Endothelial cell of umbilical vein (primary cell): ENCODE measurements at regions not wholly inside any gene's neighbourhood (a gene's known extent, or its start where the extent isn't known, plus 50 kb on each side); places are given as distances from the start of the nearest gene placed in this dataset.

Experiments
- BruUV-seq: library from RNA; stranded (reverse); fragments of 400-500 nt; replicated peaks from 2 replicates; lab custom pipeline; 2021; lab: Mats Ljungman, UMichigan
- CTCF ChIA-PET: fragments of 300-600, 350-600 bp; sonication (Branson Sonifier 250); formaldehyde crosslinking; loops from one replicate; lab custom pipeline; 2021; ENCODE audit warnings: antibody characterized with exemption, inconsistent platforms; lab: Charles Lee
- POLR2A ChIA-PET: fragments of 300-600, 350-600 bp; sonication (Branson Sonifier 250); formaldehyde crosslinking; loops from one replicate; lab custom pipeline; 2021; ENCODE audit warnings: antibody characterized with exemption, inconsistent platforms; lab: Charles Lee
- DNase-seq: peaks from one replicate; pipeline ENCODE4 v3.0.0-alpha.2; 2011; ENCODE audit warnings: low read depth, low spot score
- FAIRE-seq: peaks from 2 replicates; lab custom pipeline; 2011; peaks lifted over from hg19 to GRCh38; lab: Jason Lieb, UNC
- H2AFZ ChIP-seq: 2 replicates; pipeline ENCODE4 v1.6.0; 2012; ENCODE audit warnings: low read depth, low read length, control low read depth, inconsistent platforms
- H3K27ac ChIP-seq: 2 replicates; pipeline ENCODE4 v1.5.1; 2011; ENCODE audit warnings: low read depth, mild to moderate bottlenecking, control low read depth, low read length, moderate library complexity; ENCODE audit not compliant: insufficient read depth
- H3K27me3 ChIP-seq, 2 experiments: 2 replicates each; pipeline versions ENCODE4 v1.6.0 to v1.6.1; 2011; ENCODE audit warnings: low read length in 2 of 2, mixed read lengths in 1 of 2; ENCODE audit not compliant: control insufficient read depth in 2 of 2, insufficient read depth in 2 of 2
- H3K36me3 ChIP-seq, 2 experiments: 2 replicates in 1 of 2; 3 replicates in 1 of 2; pipeline ENCODE4 v1.5.1; 2011; ENCODE audit warnings: low read length in 2 of 2, mild to moderate bottlenecking in 1 of 2, moderate library complexity in 1 of 2; ENCODE audit not compliant: control insufficient read depth in 2 of 2, insufficient read depth in 2 of 2; ENCODE audit errors: extremely low read depth in 1 of 2
- H3K4me1 ChIP-seq: 3 replicates; pipeline ENCODE4 v1.5.1; 2011; ENCODE audit warnings: mild to moderate bottlenecking, low read length; ENCODE audit not compliant: control insufficient read depth, insufficient read depth; ENCODE audit errors: extremely low read depth
- H3K4me2 ChIP-seq: 2 replicates; pipeline ENCODE4 v1.6.1; 2011; ENCODE audit warnings: low read length, control low read depth, mixed read lengths; ENCODE audit not compliant: insufficient read depth
- H3K4me3 ChIP-seq, 3 experiments: fragments of 200-600 bp in 1 of 3; sonication (generic), shearing (Covaris generic) in 1 of 3; replicated peaks in 1 of 3; 2 replicates each; pipeline ENCODE4 v1.5.1; 2011 to 2016; ENCODE audit warnings: control low read depth in 3 of 3, low read length in 3 of 3, mild to moderate bottlenecking in 2 of 3, inconsistent platforms in 1 of 3, low read depth in 1 of 3, moderate library complexity in 1 of 3; ENCODE audit not compliant: insufficient read depth in 1 of 3
- H3K79me2 ChIP-seq: 2 replicates; pipeline ENCODE4 v1.6.0; 2012; ENCODE audit warnings: low read length, inconsistent platforms; ENCODE audit not compliant: control insufficient read depth, insufficient read depth
- H3K9ac ChIP-seq: replicated peaks from 2 replicates; pipeline ENCODE3; 2011; ENCODE audit warnings: low read length, control low read depth; ENCODE audit not compliant: insufficient read depth; ENCODE audit errors: extremely low read depth
- H3K9me1 ChIP-seq: replicated peaks from 3 replicates; pipeline ENCODE4 v1.6.0; 2011; ENCODE audit warnings: mild to moderate bottlenecking, low read length; ENCODE audit not compliant: control insufficient read depth, insufficient read depth; ENCODE audit errors: extremely low read depth
- H3K9me3 ChIP-seq: replicated peaks from 2 replicates; pipeline ENCODE4 v1.5.1; 2012; ENCODE audit warnings: low read length, inconsistent platforms; ENCODE audit not compliant: control insufficient read depth, insufficient read depth
- H4K20me1 ChIP-seq: replicated peaks from 2 replicates; pipeline ENCODE3; 2011; ENCODE audit warnings: mild to moderate bottlenecking, low read length; ENCODE audit not compliant: control insufficient read depth, insufficient read depth; ENCODE audit errors: extremely low read depth
- CTCF ChIP-seq, 2 donors: IDR thresholded peaks; 1 replicate in 1 of 2; 2 replicates in 1 of 2; pipeline ENCODE4 v1.5.1; 2011; ENCODE audit warnings: low read length in 2 of 2, mild to moderate bottlenecking in 2 of 2, moderate library complexity in 2 of 2, control low read depth in 1 of 2, inconsistent platforms in 1 of 2, low read depth in 1 of 2; ENCODE audit not compliant: insufficient read depth in 1 of 2; ENCODE audit errors: extremely low read depth in 1 of 2
- EZH2 ChIP-seq: IDR thresholded peaks from 2 replicates; pipeline ENCODE4 v1.6.1; 2012; ENCODE audit warnings: borderline replicate concordance, low read depth, mild to moderate bottlenecking, moderate library complexity, low read length, inconsistent platforms; ENCODE audit not compliant: severe bottlenecking
- FOS ChIP-seq: IDR thresholded peaks from 2 replicates; pipeline ENCODE4 v1.6.1; 2011; ENCODE audit warnings: mild to moderate bottlenecking, low read length, moderate library complexity, borderline replicate concordance; ENCODE audit not compliant: insufficient read depth
- GATA2 ChIP-seq: IDR thresholded peaks from 2 replicates; pipeline ENCODE4 v1.7.0; 2011; ENCODE audit warnings: low read depth, mild to moderate bottlenecking, moderate library complexity, mixed read lengths, low read length; ENCODE audit not compliant: insufficient read length, insufficient read depth
- JUN ChIP-seq: IDR thresholded peaks from 2 replicates; pipeline ENCODE4 v1.6.1; 2011; ENCODE audit warnings: borderline replicate concordance, low read depth; ENCODE audit not compliant: insufficient read length, insufficient read depth
- MAX ChIP-seq: IDR thresholded peaks from 2 replicates; pipeline ENCODE4 v1.6.1; 2011; ENCODE audit not compliant: insufficient read depth, insufficient read length
- MYC ChIP-seq: IDR thresholded peaks from one replicate; pipeline ENCODE4 v1.6.1; 2011; ENCODE audit warnings: mild to moderate bottlenecking, low read depth, low read length
- POLR2A ChIP-seq: IDR thresholded peaks from 2 replicates; pipeline ENCODE4 v1.6.1; 2012; ENCODE audit warnings: low read depth, mild to moderate bottlenecking, control low read depth, low read length
- POLR2AphosphoS5 ChIP-seq: IDR thresholded peaks from 2 replicates; pipeline ENCODE4 v1.6.1; 2012; ENCODE audit warnings: low read depth, mild to moderate bottlenecking, control low read depth, low read length, moderate library complexity; ENCODE audit not compliant: insufficient read depth
- dilution Hi-C: fragments of 300-500 bp; cut with MboI; formaldehyde crosslinking; loops from one replicate; pipeline ENCODE4 v1.15.0; 2019; ENCODE audit warnings: low sequenced_read_pairs; ENCODE audit not compliant: extremely low pct_ligation_motif_present
- intact Hi-C: fragments of 100-400 bp; cut with micrococcal nuclease; formaldehyde crosslinking; loops from one replicate; pipeline ENCODE4 v1.10.0; 2022

GRCh38 chr5:143758750-143759149 is 53.2 kb upstream of the HMHB1 start:
- no peaks in the 10 kb centered on the region for H4K20me1 ChIP-seq
- no peaks in the 10 kb centered on the region for H3K9me1 ChIP-seq
- FAIRE-seq (no peak), DNase-seq (no peak)
- H3K36me3 ChIP-seq: no peaks in the 10 kb centered on the region
- dilution Hi-C loops (no loop called here), intact Hi-C loops (no loop called here)
- H3K27me3 ChIP-seq: no peaks in the 10 kb centered on the region
- no peaks in the 10 kb centered on the region for H3K79me2 ChIP-seq
- H3K4me2 ChIP-seq: no peak overlapping the region
- no peak overlapping the region for H3K9ac ChIP-seq
- no peak overlapping the region for H3K4me3 ChIP-seq
- no peak overlapping the region for H2AFZ ChIP-seq
- ChIA-PET POLR2A (no interaction called here), CTCF (interaction anchor here (1.1 to 1.4 kb wide), 2 partner anchors 10 to 44 kb away, joined by 3 to 4 read pairs; no protein-coding TSS in a partner anchor)
- H3K4me1 ChIP-seq: no peaks in the 10 kb centered on the region
- no peak overlapping the region for H3K27ac ChIP-seq
- H3K9me3 ChIP-seq: no peaks in the 10 kb centered on the region
- no peak for TF ChIP-seq MAX
- TF ChIP-seq JUN: no peak
- no peak for TF ChIP-seq EZH2
- no peak for TF ChIP-seq CTCF (IDR thresholded peaks at IDR 0.05; ENCODE audit: extremely low read depth in 1 of 2, insufficient read depth in 1 of 2, low read depth in 1 of 2, low read length in 2 of 2)
- TF ChIP-seq FOS: no peak
- no peak for TF ChIP-seq POLR2A
- no peak for TF ChIP-seq GATA2
- TF ChIP-seq POLR2AphosphoS5: no peak
- no peak for TF ChIP-seq MYC
- BruUV-seq: no TSS peak
